ENCODE measurements at regions not wholly inside any gene's neighbourhood (a gene's known extent, or its start where the extent isn't known, plus 50 kb on each side); places are given as distances from the start of the nearest gene placed in this dataset.

GRCh38 chr2:212667751-212668316, 129.2 kb upstream of the ERBB4 start:
- TF ChIP-seq CREM (CRISPR knock-in tag; IDR thresholded peaks at IDR 0.05), result no peak
- TF ChIP-seq PRRX2 (CRISPR knock-in tag; IDR thresholded peaks at IDR 0.05), result no peak
- no peak for TF ChIP-seq CTCF (IDR thresholded peaks at IDR 0.05)
